Spleen (tissue), 7 donors: ENCODE measurements at regions not wholly inside any gene's neighbourhood (a gene's known extent, or its start where the extent isn't known, plus 50 kb on each side); places are given as distances from the start of the nearest gene placed in this dataset.

Experiments
- CTCF ChIP-seq, 11 experiments: fragments of 200-600 bp in 7 of 11; fragments of 450-650 bp in 4 of 11; sonication (generic) in 4 of 11; IDR thresholded peaks in 8 of 11; conservative IDR thresholded peaks in 3 of 11; 1 replicate in 7 of 11; 2 replicates in 4 of 11; pipeline versions ENCODE4 v1.4.0 to v1.8.0; 2016 to 2021; ENCODE audit warnings: antibody characterized with exemption in 11 of 11, inconsistent platforms in 4 of 11, mild to moderate bottlenecking in 1 of 11
- POLR2A ChIP-seq, 3 donors: fragments of 450-650 bp; IDR thresholded peaks; one replicate each; pipeline ENCODE4 v1.5.1; 2017; ENCODE audit warnings: antibody characterized with exemption in 3 of 3, mild to moderate bottlenecking in 1 of 3
- POLR2AphosphoS5 ChIP-seq, 3 donors: sonication (generic); formaldehyde crosslinking; IDR thresholded peaks; one replicate each; pipeline ENCODE4 v1.5.1; 2017; ENCODE audit warnings: antibody characterized with exemption in 3 of 3
- donor health status: DM: no; HTN: no; CAD: no; lungs with moderate emphysema.
- donor health status: DM: no; HTN: no; CAD: no.
- donor health status: DM: no; HTN: no; CAD: no.

- TF ChIP-seq POLR2A (IDR thresholded peaks at IDR 0.05) (no peak), CTCF (IDR thresholded peaks at IDR 0.05 in 8 of 11, conservative IDR thresholded peaks at IDR 0.05 in 3 of 11) (no peak), POLR2AphosphoS5 (IDR thresholded peaks at IDR 0.05) (no peak)
These were observed 245.0 kb upstream of the SERP2 start for GRCh38 chr13:44128552-44129001.
